Stimulated activated CD8-positive, alpha-beta memory T cell treated with anti-CD3 and anti-CD28 coated beads, Interleukin-7, amount 100 ng/mL, for 48 hours (primary cell): ENCODE measurements at regions not wholly inside any gene's neighbourhood (a gene's known extent, or its start where the extent isn't known, plus 50 kb on each side); places are given as distances from the start of the nearest gene placed in this dataset.
"Not testable (repeated sequence)": the region's sequence is repeated elsewhere in the genome, so short reads cannot be mapped to it uniquely, and the experiment has no call there.

Source experiments
- DNase-seq, 2 donors: peaks; one replicate each; pipeline ENCODE4 v3.0.0-alpha.2; 2020; ENCODE audit warnings: low read depth in 1 of 2; ENCODE audit errors: extremely low read depth in 1 of 2

DNA sequence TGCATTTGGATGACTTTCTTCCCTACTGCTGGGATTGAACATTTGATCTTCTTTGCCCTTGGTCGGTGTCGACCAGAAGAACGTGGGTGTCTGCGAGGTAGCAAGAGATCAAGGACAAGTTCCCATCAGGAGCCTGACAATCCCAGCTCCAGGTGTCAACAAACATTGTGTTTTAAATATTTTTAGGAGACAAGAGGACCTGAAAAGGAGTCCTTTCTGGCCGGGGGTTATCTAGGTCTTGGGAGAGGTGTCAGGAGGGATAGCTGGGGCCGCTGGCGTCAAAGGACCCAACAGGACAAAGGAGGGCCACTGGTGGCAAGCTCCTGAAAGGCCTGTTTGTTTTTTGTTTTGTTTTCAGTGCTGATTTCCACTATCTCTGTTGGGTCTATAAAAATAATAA, 308.4 kb upstream of the ERCC4 start:
- DNase-seq, result no peak

GRCh38 chr16:13612623-13613022, 307.3 kb upstream of the ERCC4 start:
- DNase-seq, result no peak

GRCh38 chr16:13613165-13613564, 306.8 kb upstream of the ERCC4 start:
- DNase-seq, result no peak

- no peak for DNase-seq
Measured at GRCh38 chr16:13621639-13622038, 298.3 kb upstream of the ERCC4 start.

DNA sequence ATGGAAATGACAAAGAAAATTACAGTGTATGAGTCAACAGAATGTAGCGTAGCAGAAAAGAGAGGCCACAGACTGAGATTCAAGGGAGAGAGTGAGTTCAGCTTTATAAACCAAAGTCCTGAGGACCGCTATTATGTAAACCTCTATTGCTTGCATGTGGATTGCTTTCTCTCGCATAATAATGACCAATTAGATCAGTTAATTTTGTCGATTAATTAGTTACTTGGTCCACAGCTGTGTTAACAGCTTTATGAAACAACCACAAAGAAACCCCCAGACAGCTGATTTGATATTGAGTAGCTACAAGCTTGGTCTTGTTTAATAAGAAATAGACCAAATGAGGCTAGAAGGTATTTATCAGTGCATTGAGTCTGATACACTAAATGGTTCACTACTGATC, 291.8 kb upstream of the ERCC4 start:
- no peak for DNase-seq

GRCh38 chr16:13629704-13630103, 290.2 kb upstream of the ERCC4 start:
- DNase-seq, result no peak

DNA sequence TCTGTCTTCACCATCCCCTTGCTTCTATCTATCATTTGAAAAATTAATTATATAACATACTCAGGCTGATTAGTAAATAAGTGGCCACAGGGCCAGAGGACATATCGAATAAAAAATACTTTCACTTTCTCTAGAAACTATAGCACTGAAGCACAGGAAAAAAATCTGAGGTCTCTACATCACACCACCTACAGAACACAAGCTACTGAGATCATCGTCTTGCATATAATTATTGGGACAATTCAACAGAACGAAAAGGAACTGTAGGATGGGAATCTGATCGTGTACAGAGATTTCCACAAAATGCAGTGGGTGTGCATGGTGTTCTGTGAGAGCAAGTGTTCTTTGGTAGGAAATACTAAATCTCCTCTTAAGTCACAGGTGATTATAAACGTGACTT, 289.6 kb upstream of the ERCC4 start:
- no peak for DNase-seq

GRCh38 chr16:13631213-13631767, 288.7 kb upstream of the ERCC4 start:
- DNase-seq, result no peak

DNA sequence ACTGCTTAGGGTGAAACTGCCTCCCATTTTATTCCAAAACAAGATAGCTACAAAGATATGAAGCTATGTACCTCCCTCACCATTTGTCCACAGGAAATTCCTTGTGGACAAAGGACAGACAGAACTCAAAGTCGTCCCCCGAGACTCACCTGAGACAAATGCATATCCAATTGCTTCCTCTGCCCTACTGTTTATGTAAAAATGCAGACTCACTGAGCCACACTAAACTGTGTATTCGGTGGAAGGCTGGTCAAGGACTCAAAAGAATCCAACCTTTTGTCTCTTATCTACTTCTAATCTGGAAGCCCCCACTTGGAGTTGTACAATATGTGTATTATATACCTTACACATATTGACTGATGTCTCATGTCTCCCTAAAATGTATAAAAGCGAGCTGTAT, 288.0 kb upstream of the ERCC4 start:
- no peak for DNase-seq

GRCh38 chr16:13632504-13632903, 287.4 kb upstream of the ERCC4 start:
- DNase-seq, result not testable (repeated sequence)

DNA sequence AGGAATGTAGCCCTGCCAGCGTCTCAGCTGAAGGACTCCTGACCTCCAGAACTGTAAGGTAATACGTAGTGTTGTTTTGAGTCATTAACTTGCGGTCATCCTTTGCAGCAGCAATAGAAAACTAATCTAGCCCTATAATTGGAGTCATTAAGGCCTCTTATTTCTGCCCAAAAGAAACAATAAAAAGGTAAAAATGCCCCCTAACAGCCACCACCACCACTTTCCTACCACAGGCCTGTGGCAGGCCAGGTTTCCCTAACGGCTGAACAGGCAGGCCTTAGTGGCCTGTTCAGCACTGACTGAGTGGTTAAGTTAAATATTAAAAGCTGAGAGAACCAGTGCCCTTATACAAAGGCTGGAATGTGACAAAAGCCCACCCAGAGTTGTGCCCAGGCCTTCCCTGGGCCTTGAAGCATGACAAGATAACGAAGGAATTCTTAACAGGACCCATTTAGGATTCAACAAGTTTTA, 286.5 kb upstream of the ERCC4 start:
- DNase-seq, result no peak

DNA sequence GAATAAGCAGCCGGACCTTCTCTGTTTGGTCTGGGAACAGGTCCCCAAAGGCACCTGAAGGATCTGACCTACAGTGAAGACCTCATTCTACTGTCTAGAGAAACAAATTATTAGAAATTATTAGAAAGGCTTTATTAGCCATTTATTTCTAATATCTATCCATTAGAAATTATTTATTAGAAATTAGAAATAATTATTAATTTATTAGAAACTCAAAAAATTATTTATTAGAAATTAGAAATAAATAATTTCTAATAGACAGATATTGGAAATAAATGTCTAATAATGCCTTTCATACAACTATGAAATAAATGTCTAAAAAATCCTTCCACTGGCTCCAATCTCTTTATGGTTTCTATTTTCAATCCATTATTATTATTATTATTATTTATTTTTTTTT, 285.7 kb upstream of the ERCC4 start:
- DNase-seq, result no peak

DNA sequence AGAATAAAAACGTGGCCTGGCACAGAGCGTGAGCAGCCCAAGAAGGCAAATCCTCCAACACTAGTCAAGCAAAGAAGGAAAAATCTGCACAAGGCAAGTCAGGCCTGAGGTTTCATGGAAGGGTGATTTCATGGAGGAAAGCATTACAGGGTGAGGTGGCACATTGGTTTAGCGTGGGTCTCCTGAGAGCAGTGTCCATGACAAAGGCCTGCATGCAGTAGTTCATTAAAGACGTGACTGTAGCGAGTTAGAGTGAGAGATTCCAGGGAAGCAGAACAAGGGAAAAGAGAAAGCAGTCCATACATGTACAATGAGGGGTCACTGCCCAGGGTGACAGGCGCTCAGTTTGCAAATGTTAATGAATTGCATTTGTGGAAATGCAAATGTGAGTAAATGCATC, 285.0 kb upstream of the ERCC4 start:
- DNase-seq, result no peak

GRCh38 chr16:13638218-13638617, 281.7 kb upstream of the ERCC4 start:
- no peak for DNase-seq

DNA sequence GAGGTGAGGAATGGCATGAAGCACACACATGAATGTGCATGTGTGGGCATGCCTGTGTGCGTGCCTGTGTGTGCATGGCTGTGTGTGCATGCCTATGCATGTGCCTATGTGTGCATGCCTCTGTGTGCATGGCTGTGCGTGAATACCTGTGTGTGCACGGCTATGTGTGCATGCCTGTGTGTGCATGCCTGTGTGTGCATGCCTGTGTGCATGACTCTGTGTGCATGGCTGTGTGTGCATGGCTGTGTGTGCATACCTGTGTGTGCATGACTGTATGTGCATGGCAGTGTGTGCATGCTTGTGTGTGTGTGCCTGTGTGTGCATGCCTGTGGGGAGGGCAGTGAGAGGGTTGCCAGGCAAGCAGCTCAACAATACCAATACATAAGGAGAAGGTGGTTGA, 276.5 kb upstream of the ERCC4 start:
- DNase-seq, result no peak

DNA sequence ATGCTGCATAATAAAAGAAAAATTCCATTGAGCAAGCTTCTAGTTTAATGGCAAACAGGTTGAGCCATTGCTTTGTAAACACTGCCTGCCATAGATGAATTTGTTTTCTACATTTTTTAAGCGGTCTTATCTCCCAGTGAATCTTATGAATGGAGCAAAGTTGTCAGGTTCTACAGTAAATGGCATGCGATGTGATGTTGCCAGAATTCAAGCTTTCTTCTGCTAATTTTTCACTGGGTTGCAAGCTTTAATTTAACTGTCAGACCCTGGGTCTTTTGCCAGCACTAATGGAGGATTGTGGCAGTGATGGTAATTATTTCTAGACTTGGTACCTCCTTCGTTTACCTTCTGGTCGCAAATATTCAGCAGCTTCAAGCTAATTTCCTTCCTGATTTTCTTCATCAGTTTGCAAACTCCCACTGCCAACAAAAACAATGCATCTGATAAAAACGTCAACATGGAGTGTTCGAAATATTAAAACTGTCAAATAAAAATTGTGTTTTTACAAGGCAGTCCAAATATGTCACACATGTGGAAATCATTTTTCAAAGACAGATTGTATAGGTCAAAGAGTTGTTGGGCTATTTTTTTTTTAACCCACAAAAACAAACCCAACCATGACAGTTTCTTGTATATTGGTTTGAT, 274.2 kb upstream of the ERCC4 start:
- DNase-seq, result no peak

DNA sequence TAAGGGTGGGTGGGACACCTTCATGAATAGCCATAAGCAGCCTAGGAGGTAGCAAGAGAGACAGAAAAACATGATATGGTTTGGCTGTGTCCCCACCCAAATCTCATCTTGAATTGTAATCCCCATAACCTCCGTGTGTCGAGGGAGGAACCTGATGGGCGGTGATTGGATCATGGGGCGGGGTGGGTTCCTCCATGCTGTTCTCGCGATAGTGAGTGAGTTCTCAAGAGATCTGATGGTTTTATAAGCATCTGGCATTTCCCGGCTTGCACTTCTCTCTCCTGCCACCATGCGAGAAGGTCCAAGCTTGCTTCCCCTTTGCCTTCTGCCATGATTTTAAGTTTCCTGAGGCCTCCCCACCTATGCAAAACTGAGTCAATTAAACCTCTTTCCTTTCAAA, 259.1 kb upstream of the ERCC4 start:
- DNase-seq, result no peak

GRCh38 chr16:13665876-13666275, 254.1 kb upstream of the ERCC4 start:
- no peak for DNase-seq

GRCh38 chr16:13672196-13672595, 247.8 kb upstream of the ERCC4 start:
- DNase-seq, result no peak

DNA sequence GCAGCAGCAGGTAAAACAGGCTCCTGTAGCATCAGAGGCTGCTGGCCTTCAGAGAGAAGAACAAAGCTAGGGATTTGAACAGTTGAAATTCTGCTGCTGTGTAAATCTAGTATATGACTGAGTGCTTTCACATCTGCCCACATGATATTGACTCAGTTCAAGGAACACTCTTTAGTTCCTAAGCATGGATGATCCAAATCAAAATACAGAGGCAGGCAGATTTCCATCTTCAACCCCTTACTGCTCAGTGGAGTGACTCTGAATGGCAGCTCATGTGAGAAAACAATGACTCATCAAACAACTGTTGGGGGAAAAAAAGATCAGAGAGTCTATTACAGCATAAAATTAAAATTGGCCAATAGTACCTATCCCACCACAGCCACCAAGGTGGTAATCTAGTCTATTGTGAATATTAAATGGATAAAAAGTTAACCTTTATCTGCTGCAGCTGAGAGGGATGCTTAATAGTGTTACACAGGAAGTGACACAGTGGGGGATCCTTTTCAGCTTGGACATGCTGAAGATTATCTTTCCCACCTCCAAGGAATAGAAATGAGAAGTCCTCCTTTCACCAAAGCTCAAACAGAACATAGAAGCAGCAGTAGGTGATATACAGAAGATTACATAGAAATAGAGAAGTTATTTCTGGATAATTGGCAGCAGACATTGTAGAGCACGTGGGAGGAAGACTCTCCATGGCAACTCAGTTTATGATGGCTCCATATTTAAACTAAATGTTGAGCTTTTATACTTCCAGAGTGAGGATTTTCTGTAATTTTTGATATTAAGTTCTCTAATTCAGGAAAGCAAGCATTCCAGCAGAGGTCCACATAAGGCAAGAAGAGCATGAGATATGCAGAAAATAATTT, 239.7 kb upstream of the ERCC4 start:
- DNase-seq, result no peak

DNA sequence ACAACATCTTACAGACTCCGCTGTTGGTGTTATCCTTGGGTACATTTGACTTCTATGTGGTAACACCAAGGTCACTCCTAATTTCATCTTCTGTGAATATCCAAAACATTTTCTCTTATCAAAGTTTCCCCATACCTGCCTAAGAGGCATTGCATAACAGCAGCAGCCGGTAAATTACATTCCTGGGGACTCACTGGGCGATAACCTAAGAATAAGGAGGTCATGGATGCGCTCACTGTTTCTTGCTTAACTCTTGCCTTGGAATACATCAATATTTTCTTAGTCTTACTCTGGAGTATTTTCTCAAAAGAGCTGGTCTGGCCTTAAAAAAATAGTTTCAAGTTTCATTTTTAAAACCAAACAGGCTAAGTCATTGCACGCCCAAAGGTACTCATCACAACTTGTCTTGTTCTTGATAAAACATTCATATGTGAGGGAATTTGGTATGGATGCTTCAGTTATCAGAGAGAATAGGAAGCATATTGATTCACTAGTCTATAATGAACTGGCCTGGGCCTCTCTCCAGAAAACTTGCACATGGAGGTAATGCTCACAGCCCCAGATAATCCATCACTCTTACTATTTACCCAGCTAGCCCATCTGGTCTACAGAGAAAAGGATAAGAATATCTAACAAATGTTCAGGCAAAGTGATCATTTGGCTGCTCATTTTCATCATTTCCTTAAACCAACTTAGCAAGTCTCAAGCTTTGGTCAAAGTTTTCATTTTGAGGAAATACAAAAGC, 235.0 kb upstream of the ERCC4 start:
- DNase-seq, result no peak
